Endothelial cell of umbilical vein (primary cell): ENCODE measurements at regions not wholly inside any gene's neighbourhood (a gene's known extent, or its start where the extent isn't known, plus 50 kb on each side); places are given as distances from the start of the nearest gene placed in this dataset.
"Not testable (repeated sequence)": the region's sequence is repeated elsewhere in the genome, so short reads cannot be mapped to it uniquely, and the experiment has no call there.

ENCODE experiments used
- BruUV-seq: library from RNA; stranded (reverse); fragments of 400-500 nt; replicated peaks from 2 replicates; lab custom pipeline; 2021; lab: Mats Ljungman, UMichigan
- CTCF ChIA-PET: fragments of 300-600, 350-600 bp; sonication (Branson Sonifier 250); formaldehyde crosslinking; loops from one replicate; lab custom pipeline; 2021; ENCODE audit warnings: antibody characterized with exemption, inconsistent platforms; lab: Charles Lee
- POLR2A ChIA-PET: fragments of 300-600, 350-600 bp; sonication (Branson Sonifier 250); formaldehyde crosslinking; loops from one replicate; lab custom pipeline; 2021; ENCODE audit warnings: antibody characterized with exemption, inconsistent platforms; lab: Charles Lee
- DNase-seq: peaks from one replicate; pipeline ENCODE4 v3.0.0-alpha.2; 2011; ENCODE audit warnings: low read depth, low spot score
- FAIRE-seq: peaks from 2 replicates; lab custom pipeline; 2011; peaks lifted over from hg19 to GRCh38; lab: Jason Lieb, UNC
- H2AFZ ChIP-seq: 2 replicates; pipeline ENCODE4 v1.6.0; 2012; ENCODE audit warnings: low read depth, low read length, control low read depth, inconsistent platforms
- H3K27ac ChIP-seq: 2 replicates; pipeline ENCODE4 v1.5.1; 2011; ENCODE audit warnings: low read depth, mild to moderate bottlenecking, control low read depth, low read length, moderate library complexity; ENCODE audit not compliant: insufficient read depth
- H3K27me3 ChIP-seq, 2 experiments: 2 replicates each; pipeline versions ENCODE4 v1.6.0 to v1.6.1; 2011; ENCODE audit warnings: low read length in 2 of 2, mixed read lengths in 1 of 2; ENCODE audit not compliant: control insufficient read depth in 2 of 2, insufficient read depth in 2 of 2
- H3K36me3 ChIP-seq, 2 experiments: 2 replicates in 1 of 2; 3 replicates in 1 of 2; pipeline ENCODE4 v1.5.1; 2011; ENCODE audit warnings: low read length in 2 of 2, mild to moderate bottlenecking in 1 of 2, moderate library complexity in 1 of 2; ENCODE audit not compliant: control insufficient read depth in 2 of 2, insufficient read depth in 2 of 2; ENCODE audit errors: extremely low read depth in 1 of 2
- H3K4me1 ChIP-seq: 3 replicates; pipeline ENCODE4 v1.5.1; 2011; ENCODE audit warnings: mild to moderate bottlenecking, low read length; ENCODE audit not compliant: control insufficient read depth, insufficient read depth; ENCODE audit errors: extremely low read depth
- H3K4me2 ChIP-seq: 2 replicates; pipeline ENCODE4 v1.6.1; 2011; ENCODE audit warnings: low read length, control low read depth, mixed read lengths; ENCODE audit not compliant: insufficient read depth
- H3K4me3 ChIP-seq, 3 experiments: fragments of 200-600 bp in 1 of 3; sonication (generic), shearing (Covaris generic) in 1 of 3; replicated peaks in 1 of 3; 2 replicates each; pipeline ENCODE4 v1.5.1; 2011 to 2016; ENCODE audit warnings: control low read depth in 3 of 3, low read length in 3 of 3, mild to moderate bottlenecking in 2 of 3, inconsistent platforms in 1 of 3, low read depth in 1 of 3, moderate library complexity in 1 of 3; ENCODE audit not compliant: insufficient read depth in 1 of 3
- H3K79me2 ChIP-seq: 2 replicates; pipeline ENCODE4 v1.6.0; 2012; ENCODE audit warnings: low read length, inconsistent platforms; ENCODE audit not compliant: control insufficient read depth, insufficient read depth
- H3K9ac ChIP-seq: replicated peaks from 2 replicates; pipeline ENCODE3; 2011; ENCODE audit warnings: low read length, control low read depth; ENCODE audit not compliant: insufficient read depth; ENCODE audit errors: extremely low read depth
- H3K9me1 ChIP-seq: replicated peaks from 3 replicates; pipeline ENCODE4 v1.6.0; 2011; ENCODE audit warnings: mild to moderate bottlenecking, low read length; ENCODE audit not compliant: control insufficient read depth, insufficient read depth; ENCODE audit errors: extremely low read depth
- H3K9me3 ChIP-seq: replicated peaks from 2 replicates; pipeline ENCODE4 v1.5.1; 2012; ENCODE audit warnings: low read length, inconsistent platforms; ENCODE audit not compliant: control insufficient read depth, insufficient read depth
- H4K20me1 ChIP-seq: replicated peaks from 2 replicates; pipeline ENCODE3; 2011; ENCODE audit warnings: mild to moderate bottlenecking, low read length; ENCODE audit not compliant: control insufficient read depth, insufficient read depth; ENCODE audit errors: extremely low read depth
- CTCF ChIP-seq, 2 donors: IDR thresholded peaks; 1 replicate in 1 of 2; 2 replicates in 1 of 2; pipeline ENCODE4 v1.5.1; 2011; ENCODE audit warnings: low read length in 2 of 2, mild to moderate bottlenecking in 2 of 2, moderate library complexity in 2 of 2, control low read depth in 1 of 2, inconsistent platforms in 1 of 2, low read depth in 1 of 2; ENCODE audit not compliant: insufficient read depth in 1 of 2; ENCODE audit errors: extremely low read depth in 1 of 2
- EZH2 ChIP-seq: IDR thresholded peaks from 2 replicates; pipeline ENCODE4 v1.6.1; 2012; ENCODE audit warnings: borderline replicate concordance, low read depth, mild to moderate bottlenecking, moderate library complexity, low read length, inconsistent platforms; ENCODE audit not compliant: severe bottlenecking
- FOS ChIP-seq: IDR thresholded peaks from 2 replicates; pipeline ENCODE4 v1.6.1; 2011; ENCODE audit warnings: mild to moderate bottlenecking, low read length, moderate library complexity, borderline replicate concordance; ENCODE audit not compliant: insufficient read depth
- GATA2 ChIP-seq: IDR thresholded peaks from 2 replicates; pipeline ENCODE4 v1.7.0; 2011; ENCODE audit warnings: low read depth, mild to moderate bottlenecking, moderate library complexity, mixed read lengths, low read length; ENCODE audit not compliant: insufficient read length, insufficient read depth
- JUN ChIP-seq: IDR thresholded peaks from 2 replicates; pipeline ENCODE4 v1.6.1; 2011; ENCODE audit warnings: borderline replicate concordance, low read depth; ENCODE audit not compliant: insufficient read length, insufficient read depth
- MAX ChIP-seq: IDR thresholded peaks from 2 replicates; pipeline ENCODE4 v1.6.1; 2011; ENCODE audit not compliant: insufficient read depth, insufficient read length
- MYC ChIP-seq: IDR thresholded peaks from one replicate; pipeline ENCODE4 v1.6.1; 2011; ENCODE audit warnings: mild to moderate bottlenecking, low read depth, low read length
- POLR2A ChIP-seq: IDR thresholded peaks from 2 replicates; pipeline ENCODE4 v1.6.1; 2012; ENCODE audit warnings: low read depth, mild to moderate bottlenecking, control low read depth, low read length
- POLR2AphosphoS5 ChIP-seq: IDR thresholded peaks from 2 replicates; pipeline ENCODE4 v1.6.1; 2012; ENCODE audit warnings: low read depth, mild to moderate bottlenecking, control low read depth, low read length, moderate library complexity; ENCODE audit not compliant: insufficient read depth
- dilution Hi-C: fragments of 300-500 bp; cut with MboI; formaldehyde crosslinking; loops from one replicate; pipeline ENCODE4 v1.15.0; 2019; ENCODE audit warnings: low sequenced_read_pairs; ENCODE audit not compliant: extremely low pct_ligation_motif_present
- intact Hi-C: fragments of 100-400 bp; cut with micrococcal nuclease; formaldehyde crosslinking; loops from one replicate; pipeline ENCODE4 v1.10.0; 2022

- Histone ChIP-seq H3K27ac (no peak overlapping the region), H3K9ac (no peak overlapping the region), H3K27me3 (no peaks in the 10 kb centered on the region), H3K4me3 (no peak overlapping the region), H3K36me3 (no peaks in the 10 kb centered on the region), H3K9me1 (no peaks in the 10 kb centered on the region), H4K20me1 (no peaks in the 10 kb centered on the region), H3K9me3 (peaks cover 9% of the 10 kb centered on the region), H2AFZ (no peak overlapping the region), H3K4me2 (no peak overlapping the region), H3K79me2 (no peaks in the 10 kb centered on the region), H3K4me1 (no peaks in the 10 kb centered on the region)
- no peak for TF ChIP-seq CTCF (IDR thresholded peaks at IDR 0.05; ENCODE audit: extremely low read depth in 1 of 2, insufficient read depth in 1 of 2, low read depth in 1 of 2, low read length in 2 of 2)
- TF ChIP-seq EZH2 = no peak
- TF ChIP-seq POLR2A = no peak
- no peak for TF ChIP-seq FOS
- TF ChIP-seq MAX = no peak
- no peak for TF ChIP-seq MYC
- no peak for TF ChIP-seq JUN
- no peak for TF ChIP-seq POLR2AphosphoS5
- no peak for TF ChIP-seq GATA2
- ChIA-PET CTCF (no interaction called here), POLR2A (no interaction called here)
- no TSS peak for BruUV-seq
- intact Hi-C loops = no loop called here
- dilution Hi-C loops = no loop called here
- no peak for DNase-seq
- no peak for FAIRE-seq
Measured at GRCh38 chr19:56980906-56981305, 138.9 kb upstream of the USP29 start.

GRCh38 chr19:56981440-56981839, 138.3 kb upstream of the USP29 start:
- H3K36me3 ChIP-seq, H3K79me2 ChIP-seq, FAIRE-seq, H4K20me1 ChIP-seq, H3K4me1 ChIP-seq, H3K9ac ChIP-seq, H3K27me3 ChIP-seq, DNase-seq, H3K4me2 ChIP-seq, BruUV-seq, intact Hi-C loops, POLR2A ChIA-PET, H2AFZ ChIP-seq, H3K4me3 ChIP-seq, dilution Hi-C loops, H3K9me1 ChIP-seq, H3K27ac ChIP-seq, CTCF ChIA-PET: not testable (repeated sequence)
- H3K9me3 ChIP-seq = peaks cover 13% of the 10 kb centered on the region
